OCI-LY7 (cell line): ENCODE measurements at regions not wholly inside any gene's neighbourhood (a gene's known extent, or its start where the extent isn't known, plus 50 kb on each side); places are given as distances from the start of the nearest gene placed in this dataset.

Experiments
- BruUV-seq: library from RNA; stranded (reverse); fragments of 400-500 nt; replicated peaks from 2 replicates; lab custom pipeline; 2021; lab: Mats Ljungman, UMichigan
- CTCF ChIA-PET: fragments of 300-600 bp; sonication (Branson Sonifier 250); formaldehyde crosslinking; loops from one replicate; lab custom pipeline; 2022; ENCODE audit warnings: antibody characterized with exemption; ENCODE audit not compliant: unreplicated experiment; lab: Charles Lee
- POLR2A ChIA-PET: fragments of 300-600 bp; sonication (Branson Sonifier 250); formaldehyde crosslinking; loops from one replicate; lab custom pipeline; 2022; ENCODE audit warnings: antibody characterized with exemption; lab: Charles Lee
- DNase-seq: peaks from one replicate; pipeline ENCODE4 v3.0.0-alpha.2; 2015; ENCODE audit warnings: low spot score
- H2AFZ ChIP-seq: fragments of 200-600 bp; sonication (generic), shearing (Covaris generic); 2 replicates; pipeline ENCODE4 v1.6.1; 2014; ENCODE audit warnings: mild to moderate bottlenecking, antibody characterized with exemption, low read length, moderate library complexity
- H3K27ac ChIP-seq: fragments of 200-600 bp; sonication (generic); 2 replicates; pipeline ENCODE4 v1.5.1; 2014; ENCODE audit warnings: mixed run types, low read depth, mild to moderate bottlenecking, moderate library complexity, low read length, inconsistent platforms; ENCODE audit not compliant: poor library complexity, severe bottlenecking
- H3K36me3 ChIP-seq: fragments of 200-600 bp; sonication (generic); 2 replicates; pipeline ENCODE4 v1.6.1; 2014; ENCODE audit warnings: mild to moderate bottlenecking, antibody characterized with exemption, low read length, moderate library complexity, mixed read lengths; ENCODE audit not compliant: insufficient read depth
- H3K4me1 ChIP-seq: fragments of 200-600 bp; sonication (generic); 2 replicates; pipeline ENCODE4 v1.5.1; 2014; ENCODE audit warnings: mild to moderate bottlenecking, low read length; ENCODE audit not compliant: insufficient read depth, poor library complexity, severe bottlenecking
- H3K4me2 ChIP-seq: fragments of 200-600 bp; sonication (generic); 2 replicates; pipeline ENCODE4 v1.6.1; 2014; ENCODE audit warnings: mild to moderate bottlenecking, low read length
- H3K4me3 ChIP-seq: fragments of 200-600 bp; sonication (generic); 2 replicates; pipeline ENCODE4 v1.5.1; 2014; ENCODE audit warnings: mild to moderate bottlenecking, low read depth, low read length; ENCODE audit not compliant: poor library complexity, severe bottlenecking
- H3K79me2 ChIP-seq: fragments of 200-600 bp; sonication (generic); 2 replicates; pipeline ENCODE4 v1.6.1; 2016; ENCODE audit warnings: low read depth, mild to moderate bottlenecking, low read length, moderate library complexity, mixed read lengths; ENCODE audit not compliant: insufficient read depth
- H3K9me2 ChIP-seq: fragments of 200-600 bp; sonication (generic); 2 replicates; pipeline ENCODE4 v1.6.1; 2016; ENCODE audit warnings: mild to moderate bottlenecking, low read length, mixed read lengths; ENCODE audit not compliant: insufficient read depth
- H3K9me3 ChIP-seq: fragments of 200-600 bp; sonication (generic); 2 replicates; pipeline ENCODE4 v1.6.1; 2014; ENCODE audit warnings: mild to moderate bottlenecking, mixed run types, low read length, mixed read lengths
- H4K20me1 ChIP-seq: fragments of 200-600 bp; sonication (generic); 2 replicates; pipeline ENCODE4 v1.6.1; 2014; ENCODE audit warnings: mild to moderate bottlenecking, antibody characterized with exemption, low read length, moderate library complexity, mixed read lengths; ENCODE audit not compliant: insufficient read depth
- CTCF ChIP-seq: fragments of 200-600 bp; sonication (generic); conservative IDR thresholded peaks from 2 replicates; pipeline ENCODE4 v1.5.1; 2014; ENCODE audit warnings: mild to moderate bottlenecking, antibody characterized with exemption, low read length, moderate library complexity, mixed read lengths
- EZH2phosphoT487 ChIP-seq: fragments of 200-600 bp; sonication (generic); IDR thresholded peaks from 2 replicates; pipeline ENCODE4 v1.6.1; 2018; ENCODE audit warnings: low read depth, borderline replicate concordance, mild to moderate bottlenecking, mixed run types, antibody characterized with exemption, low read length, moderate library complexity, mixed read lengths
- intact Hi-C: fragments of 100-400 bp; cut with micrococcal nuclease; formaldehyde crosslinking; loops from one replicate; pipeline ENCODE4 v1.10.0; 2022; ENCODE audit not compliant: unreplicated experiment

GRCh38 chr11:72497731-72498130, 63.4 kb upstream of the CLPB start:
- POLR2A ChIA-PET = no interaction called here
- Histone ChIP-seq H4K20me1 (no peaks in the 10 kb centered on the region), H3K4me3 (no peak overlapping the region), H3K9me2 (no peaks in the 10 kb centered on the region), H3K36me3 (no peaks in the 10 kb centered on the region), H3K79me2 (no peaks in the 10 kb centered on the region), H3K4me1 (no peaks in the 10 kb centered on the region), H3K27ac (no peak overlapping the region), H3K4me2 (no peak overlapping the region), H2AFZ (no peak overlapping the region), H3K9me3 (peaks cover 6% of the 10 kb centered on the region; the same call in 1 of the 2 replicates)
- no peak for DNase-seq
- intact Hi-C loops = no loop called here
- CTCF ChIA-PET = no interaction called here
- no TSS peak for BruUV-seq
- no peak for TF ChIP-seq CTCF
- no peak for TF ChIP-seq EZH2phosphoT487

GRCh38 chr11:72494109-72494429, 59.7 kb upstream of the CLPB start:
- Histone ChIP-seq H4K20me1 (no peaks in the 10 kb centered on the region), H3K4me2 (no peak overlapping the region), H3K9me2 (no peaks in the 10 kb centered on the region), H3K4me1 (no peaks in the 10 kb centered on the region), H3K4me3 (no peak overlapping the region), H3K9me3 (no peaks in the 10 kb centered on the region), H3K27ac (no peak overlapping the region), H3K36me3 (no peaks in the 10 kb centered on the region), H2AFZ (no peak overlapping the region), H3K79me2 (no peaks in the 10 kb centered on the region)
- intact Hi-C loops = no loop called here
- TF ChIP-seq EZH2phosphoT487 (no peak), CTCF (no peak)
- ChIA-PET CTCF (no interaction called here), POLR2A (interaction anchor here (0.6 kb wide), 1 partner anchor 737 kb away, joined by 3 read pairs; no protein-coding TSS in a partner anchor)
- no peak for DNase-seq
- no TSS peak for BruUV-seq

- Histone ChIP-seq H3K36me3 (no peaks in the 10 kb centered on the region), H3K9me2 (no peaks in the 10 kb centered on the region), H3K79me2 (no peaks in the 10 kb centered on the region), H2AFZ (no peak overlapping the region), H3K27ac (no peak overlapping the region), H4K20me1 (no peaks in the 10 kb centered on the region), H3K4me1 (no peaks in the 10 kb centered on the region), H3K4me3 (no peak overlapping the region), H3K4me2 (no peak overlapping the region), H3K9me3 (no peaks in the 10 kb centered on the region)
- CTCF ChIA-PET = no interaction called here
- DNase-seq = no peak
- no TSS peak for BruUV-seq
- TF ChIP-seq EZH2phosphoT487 = no peak
- TF ChIP-seq CTCF = no peak
- POLR2A ChIA-PET = no interaction called here
- intact Hi-C loops = no loop called here
Measured at GRCh38 chr11:72493426-72494108, 59.2 kb upstream of the CLPB start.
